NCI-H1436 treated with DMSO at 0.1 percent for 48 hours (cell line): ENCODE measurements at regions not wholly inside any gene's neighbourhood (a gene's known extent, or its start where the extent isn't known, plus 50 kb on each side); places are given as distances from the start of the nearest gene placed in this dataset.
"Not testable (repeated sequence)": the region's sequence is repeated elsewhere in the genome, so short reads cannot be mapped to it uniquely, and the experiment has no call there.

Source experiments
- DNase-seq: peaks from one replicate; lab custom pipeline; 2025; lab: John Stamatoyannopoulos, UW

DNA sequence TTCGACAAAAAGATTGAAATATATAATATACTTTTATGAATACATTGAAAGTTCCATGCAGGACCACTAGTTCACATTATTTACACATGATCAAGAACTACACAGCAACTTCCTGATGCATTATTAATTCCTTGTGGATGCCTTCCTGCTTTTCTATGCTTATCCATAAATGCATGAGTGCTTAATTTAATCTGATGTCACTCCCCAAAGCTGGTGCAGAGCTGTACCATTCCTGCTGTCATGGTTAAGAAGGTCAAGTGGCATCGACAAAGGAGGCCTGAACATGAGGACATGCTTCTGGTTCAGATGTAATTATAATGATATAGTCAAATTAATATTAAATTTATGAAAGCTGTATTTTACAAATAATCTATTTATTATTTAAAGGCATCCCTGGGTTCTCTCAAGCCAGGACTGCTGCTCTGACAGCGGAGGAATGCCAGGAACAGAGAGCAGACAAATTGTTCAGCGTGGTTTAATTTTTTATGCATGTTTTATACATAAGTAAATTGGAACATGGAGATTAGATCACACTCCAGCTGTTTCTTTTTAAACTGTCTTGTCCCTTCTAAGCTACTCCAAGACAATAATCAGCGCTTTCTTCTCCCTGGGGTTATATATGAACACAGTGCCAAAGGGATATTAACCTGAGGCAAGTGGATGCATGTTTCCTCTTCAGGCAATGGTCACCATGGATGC, 307.3 kb upstream of the CNTNAP5 start:
- DNase-seq = no peak

DNA sequence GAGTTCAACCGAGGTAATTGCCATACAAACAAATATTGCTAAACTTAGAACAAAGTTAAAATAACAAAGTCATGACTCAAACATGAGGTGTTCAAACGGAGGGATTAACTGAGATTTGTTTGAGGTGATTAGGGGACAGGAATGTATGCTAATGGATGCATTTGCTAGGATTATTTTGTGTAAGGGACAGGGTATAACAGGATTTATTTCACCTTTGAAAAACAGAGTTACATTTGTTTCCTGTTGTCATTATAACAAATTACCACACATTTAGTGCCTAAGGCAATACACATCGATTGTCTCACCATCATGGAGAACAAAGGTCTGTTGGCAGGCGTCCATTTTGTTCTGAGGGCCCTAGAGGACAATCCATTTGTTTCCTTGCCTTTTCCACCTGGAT, 304.3 kb upstream of the CNTNAP5 start:
- DNase-seq = peak; percentile 20

DNA sequence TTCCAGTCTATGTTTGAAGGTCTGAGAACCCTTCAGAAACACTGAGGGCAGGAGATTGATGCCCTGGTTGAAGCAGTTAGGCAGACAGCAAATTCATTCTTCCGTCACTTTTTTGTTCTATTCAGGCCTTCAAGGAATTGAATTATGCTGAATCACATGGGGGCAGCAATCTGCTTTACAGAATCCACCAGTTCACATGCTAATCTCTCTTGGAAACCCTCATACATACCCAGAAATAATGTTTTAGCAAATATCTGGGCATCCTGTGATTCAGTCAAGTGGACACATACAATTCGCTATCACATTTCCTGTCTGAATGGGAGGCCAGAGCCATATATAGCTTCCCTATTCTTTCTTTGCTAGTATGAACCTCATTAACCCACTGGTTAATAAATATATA, 301.4 kb upstream of the CNTNAP5 start:
- DNase-seq = no peak

DNA sequence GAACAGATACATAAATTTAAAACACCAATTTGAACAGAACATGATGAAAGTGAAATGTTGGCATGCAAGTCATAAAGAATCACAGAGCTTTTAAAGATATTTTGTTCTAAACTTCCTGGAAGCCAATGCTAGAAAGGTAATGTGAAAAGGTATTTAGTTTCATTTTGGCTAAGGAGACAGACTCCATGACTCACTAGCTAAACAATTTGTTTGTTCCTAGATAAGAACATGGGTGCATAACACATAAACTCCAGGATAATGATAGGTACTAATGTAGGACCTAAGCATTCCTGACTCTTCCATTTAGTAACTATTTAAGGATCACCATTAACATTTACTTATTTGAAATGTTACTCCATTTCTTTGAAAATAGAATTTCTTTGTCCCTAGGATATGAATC, 292.5 kb upstream of the CNTNAP5 start:
- DNase-seq = no peak

DNA sequence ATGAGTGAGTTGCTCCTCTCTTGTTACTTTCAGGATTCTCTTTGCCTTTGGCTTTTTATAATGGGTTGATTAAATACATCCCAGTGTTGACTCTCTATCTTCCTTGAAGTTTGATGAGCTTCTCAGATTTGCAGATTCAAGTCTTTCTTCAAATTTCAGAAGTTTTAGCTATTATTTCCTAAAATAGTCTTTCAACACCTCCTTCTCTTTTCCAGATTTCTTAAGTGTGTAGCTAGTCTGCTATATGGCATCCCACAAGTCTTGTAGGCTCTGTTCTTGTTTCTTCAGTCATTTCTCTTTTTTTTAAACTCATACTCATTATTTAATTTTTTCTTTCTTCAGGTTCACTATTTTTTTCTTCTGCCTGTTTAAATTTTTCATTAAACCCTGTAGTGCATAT, 287.7 kb upstream of the CNTNAP5 start:
- DNase-seq = no peak

DNA sequence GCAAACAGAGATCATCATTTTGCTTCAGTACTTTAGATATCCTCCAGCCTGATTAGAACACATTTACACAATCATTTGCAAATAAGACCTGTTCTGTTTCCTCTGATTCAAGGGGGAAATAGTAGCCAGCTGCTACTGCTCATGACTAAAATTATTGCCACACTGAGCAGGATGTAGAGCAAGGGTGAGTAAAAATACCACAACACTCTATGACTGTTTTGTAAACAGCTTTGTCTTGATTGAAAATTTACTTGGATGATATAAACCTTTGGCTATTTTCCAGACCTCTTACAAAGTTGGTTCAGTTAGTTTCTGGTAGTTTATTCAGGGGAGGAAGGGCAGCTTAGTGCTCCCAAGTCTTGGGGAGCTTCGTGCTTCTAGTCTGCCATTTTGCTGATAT, 286.4 kb upstream of the CNTNAP5 start:
- no peak for DNase-seq

DNA sequence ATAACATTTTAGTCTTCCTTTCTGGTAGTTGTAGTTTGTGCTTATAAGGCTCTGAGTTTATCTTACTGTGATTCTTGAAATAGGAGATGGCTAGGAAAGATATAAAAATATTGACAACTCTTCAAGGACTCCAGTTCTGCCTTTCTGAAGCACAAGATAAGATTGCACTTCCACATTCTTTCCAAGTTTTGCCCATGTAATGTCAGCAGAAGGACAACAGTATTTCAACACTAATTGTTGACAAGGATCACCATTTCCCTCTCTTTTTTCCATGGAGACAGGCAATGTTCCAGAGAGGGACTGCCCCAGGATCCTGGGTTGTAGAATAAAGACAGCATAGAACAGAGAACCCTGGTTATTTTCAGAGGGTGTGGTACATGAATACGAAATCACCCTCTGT, 279.1 kb upstream of the CNTNAP5 start:
- no peak for DNase-seq

DNA sequence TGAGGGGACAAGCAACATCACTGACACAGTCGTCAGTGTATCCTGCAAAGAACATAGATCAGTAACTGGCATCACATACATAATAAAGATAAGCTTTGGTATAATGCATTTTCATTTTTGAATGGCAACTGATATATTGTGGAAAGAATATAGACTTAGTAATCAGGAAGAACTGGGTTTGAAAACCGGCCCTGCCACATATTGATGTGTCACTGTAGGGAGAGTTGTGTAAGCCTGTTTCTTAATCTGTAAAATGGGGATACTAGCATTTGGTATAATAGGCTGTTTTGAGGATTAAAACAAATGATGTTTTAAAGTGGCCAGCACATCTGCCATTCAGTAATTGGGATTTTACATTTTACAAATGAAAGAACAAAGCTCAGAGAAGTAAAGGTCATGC, 277.8 kb upstream of the CNTNAP5 start:
- no peak for DNase-seq

DNA sequence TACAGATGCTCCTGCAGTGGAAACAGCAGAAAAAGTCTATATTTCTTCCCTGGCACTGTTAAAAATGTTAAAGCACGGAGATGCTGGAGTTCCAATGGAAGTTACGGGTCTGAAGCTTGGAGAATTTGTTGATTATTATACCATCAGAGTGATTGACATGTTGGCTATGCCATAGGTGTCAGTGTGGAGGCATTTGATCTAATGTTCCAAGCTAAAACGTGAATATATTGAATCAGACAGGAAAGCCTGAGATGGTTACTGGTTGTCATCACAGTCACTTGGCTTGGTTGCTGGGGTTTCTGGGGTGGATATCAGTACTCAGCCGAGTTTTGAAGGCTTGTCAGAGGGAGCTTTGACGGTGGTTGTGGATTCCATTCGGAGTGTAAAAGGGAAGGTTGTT, 262.9 kb upstream of the CNTNAP5 start:
- DNase-seq = no peak

DNA sequence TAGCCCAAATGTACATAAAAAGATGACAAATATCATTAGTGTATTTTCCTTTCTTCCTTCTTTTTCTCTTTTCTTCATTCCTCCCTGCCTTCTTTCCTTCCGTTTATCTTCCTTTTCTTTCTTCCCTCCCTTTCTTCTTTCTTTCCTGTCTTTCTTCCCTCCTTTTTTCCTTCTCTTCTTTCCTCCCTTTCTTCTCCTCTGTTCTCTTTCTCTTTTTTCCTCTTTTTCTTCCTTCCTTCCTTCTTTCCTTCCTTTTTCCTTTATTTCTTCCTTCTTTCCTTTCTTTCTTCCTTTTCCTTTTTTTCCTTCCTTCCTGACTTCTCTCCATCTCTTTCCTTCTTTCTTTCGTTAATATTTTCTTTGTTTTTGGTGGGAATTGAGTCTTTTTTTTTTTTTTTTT, 256.9 kb upstream of the CNTNAP5 start:
- DNase-seq = no peak

DNA sequence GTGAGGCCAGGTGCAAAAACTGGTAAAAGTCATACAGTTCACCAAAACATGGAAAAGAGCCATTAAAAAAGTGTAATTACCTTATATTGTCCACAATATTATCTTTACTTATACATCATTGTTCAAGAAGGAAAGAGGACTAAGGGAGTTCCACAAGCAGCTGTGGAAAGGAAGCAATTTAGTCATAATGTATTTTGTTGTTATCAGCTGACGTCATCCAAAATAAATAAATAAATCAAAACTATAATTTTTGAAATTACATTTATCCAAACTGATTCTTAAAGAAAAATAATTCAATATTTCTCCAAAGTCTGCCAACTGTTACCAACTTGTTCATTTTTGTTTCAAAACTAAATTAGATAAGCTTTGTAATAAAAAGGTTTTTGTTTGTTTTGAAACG, 256.1 kb upstream of the CNTNAP5 start:
- no peak for DNase-seq

DNA sequence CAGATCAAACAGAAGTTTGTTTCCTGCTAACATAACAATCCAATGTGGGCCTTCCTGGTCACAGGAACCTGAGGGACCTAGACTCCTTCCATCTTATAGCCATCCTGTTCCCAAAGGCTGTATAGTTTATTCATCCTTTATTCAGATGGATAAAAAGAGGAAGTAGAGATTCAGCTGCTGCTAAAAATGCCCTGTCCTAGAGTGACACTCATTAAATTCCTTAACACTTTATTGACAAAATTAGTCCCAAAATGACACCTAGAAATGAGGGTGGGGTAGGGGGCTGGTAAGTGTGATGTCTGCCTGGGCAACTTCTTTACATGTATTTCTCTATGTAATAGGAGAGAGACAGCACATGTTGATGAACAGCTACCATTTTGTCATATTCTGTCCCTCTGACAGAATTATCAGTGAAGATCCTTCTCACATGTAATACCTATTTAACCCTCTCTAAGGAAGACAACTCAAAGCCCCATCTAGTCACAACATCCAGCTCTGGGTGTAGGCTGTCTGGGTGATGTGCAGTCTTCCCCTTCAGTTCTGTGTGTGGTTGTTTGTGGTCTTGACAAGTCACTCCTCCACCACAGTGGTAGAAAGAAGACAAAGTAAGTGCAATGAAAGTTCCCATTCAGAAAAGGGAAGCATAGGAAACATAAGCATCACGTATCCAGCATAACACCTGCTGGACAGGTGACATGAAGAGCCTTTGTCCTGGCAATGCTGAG, 253.9 kb upstream of the CNTNAP5 start:
- no peak for DNase-seq

DNA sequence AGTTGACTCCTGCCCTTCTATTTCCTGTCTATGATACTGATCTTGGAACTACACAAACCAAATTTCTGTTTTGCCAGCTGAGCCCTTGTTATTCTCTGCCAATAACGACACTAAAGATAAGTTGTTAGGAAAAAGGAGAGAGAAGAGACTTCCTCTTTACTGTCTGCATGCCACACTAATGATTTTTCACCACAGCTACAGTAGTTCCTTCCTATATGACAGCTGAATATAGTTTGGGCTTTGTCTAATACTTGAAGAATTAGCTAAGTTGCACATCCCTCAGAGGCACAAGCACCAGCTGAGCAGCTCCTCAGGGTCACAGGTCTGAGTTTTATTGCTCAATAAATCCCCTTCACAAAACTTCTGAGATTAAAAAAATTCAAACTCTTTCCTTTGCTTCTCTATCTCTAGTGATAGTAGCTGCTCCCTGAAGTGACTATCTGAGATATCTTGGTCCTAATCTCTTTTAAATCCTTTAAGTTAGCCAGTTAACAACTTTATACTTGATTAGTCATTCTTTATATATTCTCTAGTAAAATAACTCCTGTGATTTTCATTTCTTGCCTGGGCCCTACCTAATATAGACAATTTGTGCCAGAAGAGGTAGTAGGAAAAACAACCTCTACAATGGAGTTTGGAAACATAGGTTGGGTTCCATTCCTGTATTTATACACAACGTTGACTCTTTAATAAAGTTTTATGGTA, 253.0 kb upstream of the CNTNAP5 start:
- no peak for DNase-seq

DNA sequence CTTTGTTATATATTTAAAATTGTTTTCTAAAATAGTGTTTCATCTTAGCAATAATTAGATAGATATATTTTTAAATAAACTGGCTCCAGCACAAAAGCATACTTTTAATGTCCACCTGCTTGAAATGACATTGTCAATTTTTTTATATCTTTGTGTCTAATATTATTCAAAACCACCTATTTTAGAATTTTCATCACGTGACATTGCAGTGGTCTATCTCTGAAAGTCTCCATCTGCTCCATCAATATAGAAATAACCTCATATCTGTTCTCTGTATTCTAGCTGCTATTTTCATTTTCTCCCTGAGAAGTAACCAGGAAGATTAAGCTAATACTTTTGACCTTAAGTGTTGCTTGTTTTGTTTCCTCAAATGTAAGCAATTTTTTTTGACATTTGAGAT, 248.0 kb upstream of the CNTNAP5 start:
- no peak for DNase-seq

DNA sequence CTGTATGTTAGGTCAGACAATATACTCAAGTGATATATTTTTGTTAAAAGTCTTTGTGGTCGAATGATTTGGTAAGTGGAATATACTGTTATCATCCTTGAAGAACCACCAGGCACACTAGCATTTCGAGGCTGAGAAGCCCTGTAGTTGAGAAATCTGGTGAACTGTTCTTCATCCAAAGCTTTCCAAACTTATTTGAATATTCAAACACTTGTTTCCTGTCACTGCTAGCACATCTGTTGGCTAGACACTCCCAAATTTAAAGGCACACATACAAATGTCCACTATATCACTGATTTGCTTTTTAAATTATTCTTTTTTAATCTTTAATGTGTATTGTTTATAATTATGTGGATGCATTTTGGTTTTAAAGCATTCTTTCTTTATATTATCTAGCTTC, 241.9 kb upstream of the CNTNAP5 start:
- no peak for DNase-seq

DNA sequence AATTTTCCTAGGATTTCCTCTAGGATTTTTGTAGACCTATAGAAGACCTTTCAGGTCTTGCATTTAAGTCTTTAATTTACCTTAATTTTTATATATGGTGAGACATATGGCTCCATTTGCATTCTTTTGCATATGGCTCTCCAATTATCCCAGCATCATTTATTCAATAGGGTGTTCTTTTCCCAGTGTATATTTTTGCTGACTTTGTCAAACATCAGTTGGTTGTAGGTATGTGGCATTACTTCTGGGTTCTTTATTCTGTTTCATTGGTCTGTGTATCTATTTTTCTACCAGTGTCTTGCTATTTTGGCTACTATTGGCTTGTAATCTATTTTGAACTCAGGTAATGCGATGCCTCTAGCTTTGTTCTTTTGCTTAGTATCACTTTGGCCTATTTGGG, 239.8 kb upstream of the CNTNAP5 start:
- no peak for DNase-seq

DNA sequence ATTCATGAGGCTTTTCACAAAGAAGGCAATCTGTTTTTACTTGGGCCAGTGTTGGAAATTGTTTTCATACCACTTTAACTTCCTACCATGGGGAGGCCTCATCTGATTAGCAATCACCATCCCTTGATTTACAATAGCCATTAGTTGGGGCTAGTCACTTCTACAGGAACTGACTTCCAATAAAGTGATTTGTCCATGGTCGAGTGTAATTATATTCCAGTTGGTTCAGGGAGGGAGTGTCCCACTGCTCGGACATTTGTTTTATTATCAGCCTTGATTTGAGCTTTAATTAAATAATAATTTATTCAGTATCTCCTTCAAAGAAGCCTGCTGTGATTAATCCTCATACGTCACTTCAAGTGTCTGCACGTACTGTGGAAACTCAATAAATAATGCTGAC, 233.9 kb upstream of the CNTNAP5 start:
- DNase-seq = no peak

DNA sequence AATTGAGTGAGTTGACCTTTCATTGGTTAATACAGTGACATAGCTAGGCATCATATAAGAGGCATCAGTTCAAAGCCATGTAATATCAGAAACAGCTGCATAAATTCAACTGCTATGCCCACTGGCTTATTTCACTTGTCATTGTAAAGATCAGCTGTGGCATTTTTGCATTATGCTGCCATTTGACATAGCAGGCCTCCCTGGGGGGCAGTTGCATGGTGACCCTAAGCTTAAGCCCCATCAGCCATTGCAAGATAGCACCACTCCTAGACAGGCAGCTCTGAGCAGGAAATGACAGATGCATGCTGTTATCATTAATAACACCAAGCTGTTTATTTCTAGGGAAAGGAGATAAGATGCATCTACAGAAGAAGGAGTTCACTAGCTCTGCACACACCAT, 233.4 kb upstream of the CNTNAP5 start:
- DNase-seq = no peak

DNA sequence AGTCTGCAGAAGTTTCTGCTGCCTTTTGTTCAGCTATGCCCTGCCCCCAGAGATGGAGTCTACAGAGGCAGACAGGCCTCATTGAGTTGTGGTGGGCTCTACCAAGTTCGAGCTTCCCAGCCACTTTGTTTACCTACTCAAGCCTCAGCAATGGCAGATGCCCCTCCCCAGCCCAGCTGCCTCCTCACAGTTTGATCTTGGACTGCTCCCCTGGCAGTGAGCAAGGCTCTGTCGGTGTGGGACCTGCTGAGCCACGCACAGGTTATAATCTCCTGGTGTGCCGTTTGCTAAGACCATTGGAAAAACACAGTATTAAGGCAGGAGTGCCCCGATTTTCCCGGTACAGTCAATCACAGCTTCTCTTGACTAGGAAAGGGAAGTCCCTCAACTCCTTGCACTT, 221.0 kb upstream of the CNTNAP5 start:
- not testable (repeated sequence) for DNase-seq

DNA sequence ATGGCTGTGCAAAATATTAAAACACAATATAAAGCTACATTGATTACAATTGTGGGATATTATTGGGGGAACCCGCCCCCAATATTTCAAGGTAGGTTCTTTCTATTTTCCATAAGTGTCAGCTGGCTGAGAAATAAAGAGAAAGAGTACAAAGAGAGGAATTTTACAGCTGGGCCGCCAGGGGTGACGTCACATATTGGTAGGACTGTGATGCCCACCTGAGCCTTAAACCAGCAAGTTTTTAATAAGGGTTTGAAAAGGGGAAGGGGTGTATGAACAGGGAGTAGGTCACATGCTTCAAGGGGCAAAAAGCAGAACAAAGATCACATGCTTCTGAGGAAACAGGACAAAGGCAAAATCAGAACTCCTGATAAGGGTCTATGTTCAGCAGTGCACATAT, 219.3 kb upstream of the CNTNAP5 start:
- DNase-seq = not testable (repeated sequence)

DNA sequence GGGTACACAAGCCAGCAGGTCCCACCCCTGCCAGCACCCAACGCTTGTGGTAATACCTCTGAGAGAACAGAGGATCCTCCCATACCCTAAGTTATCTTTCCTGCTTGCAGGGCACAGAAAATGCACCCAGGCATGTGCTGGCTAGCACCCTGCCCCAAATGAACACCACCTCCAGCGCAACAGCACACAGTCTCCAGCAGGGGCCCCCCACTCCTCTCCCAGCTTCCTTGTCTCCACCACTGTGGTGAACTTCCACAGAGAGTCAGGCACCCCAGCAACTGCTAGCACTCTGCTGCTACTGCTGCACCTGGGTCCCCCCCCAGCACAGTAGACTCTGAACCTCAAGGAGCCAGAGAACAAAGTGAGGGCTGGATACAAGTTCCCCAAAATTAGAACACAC, 216.8 kb upstream of the CNTNAP5 start:
- DNase-seq = no peak

DNA sequence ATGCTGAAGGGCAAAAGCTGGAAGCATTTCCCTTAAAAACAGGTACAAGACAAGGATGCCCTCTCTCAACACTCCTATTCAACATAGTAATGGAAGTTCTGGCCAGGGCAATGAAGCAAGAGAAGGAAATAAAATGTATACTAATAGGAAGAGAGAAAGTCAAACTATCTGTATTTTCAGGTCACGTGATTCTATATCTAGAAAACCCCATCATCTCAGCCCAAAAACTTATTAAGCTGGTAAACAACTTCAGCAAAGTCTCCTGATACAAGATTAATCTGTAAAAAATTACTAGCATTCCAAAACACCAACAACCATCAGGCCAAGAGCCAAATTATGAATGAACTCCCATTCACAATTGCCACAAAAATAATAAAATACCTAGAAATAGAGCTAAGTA, 213.2 kb upstream of the CNTNAP5 start:
- DNase-seq = no peak

DNA sequence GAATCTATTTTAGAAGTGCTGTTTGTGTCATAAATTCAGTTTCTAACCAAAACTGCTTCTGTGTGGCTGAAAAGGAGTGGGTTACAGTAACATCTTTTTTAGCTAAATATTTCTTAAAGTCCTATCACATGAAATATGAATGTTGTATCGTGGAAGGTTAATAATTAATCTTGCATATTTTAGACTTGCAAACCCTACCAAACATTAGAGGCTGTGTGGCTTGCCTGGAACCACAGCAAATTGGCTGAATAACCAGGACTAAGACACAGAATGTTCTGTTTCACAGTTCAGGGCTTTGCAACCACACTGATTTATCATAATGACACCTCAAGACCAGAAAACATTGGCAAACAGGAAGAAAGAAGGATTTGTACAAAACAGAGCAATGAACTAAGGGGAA, 208.9 kb upstream of the CNTNAP5 start:
- DNase-seq = no peak
